GM23338 (cell line): ENCODE measurements at regions not wholly inside any gene's neighbourhood (a gene's known extent, or its start where the extent isn't known, plus 50 kb on each side); places are given as distances from the start of the nearest gene placed in this dataset.

ENCODE experiments used
- ATAC-seq: fragments of 200-7000 bp; cut with Tn5 transposase; 3 replicates; pipeline ENCODE4 v1.9.1; 2020
- DNase-seq: peaks from one replicate; pipeline ENCODE4 v3.0.0-alpha.2; 2015; ENCODE audit warnings: low spot score
- H2AFZ ChIP-seq: fragments of 200-600 bp; sonication (generic); 2 replicates; pipeline ENCODE4 v1.8.0; 2016; ENCODE audit warnings: antibody characterized with exemption, mild to moderate bottlenecking, moderate library complexity
- H3F3A ChIP-seq: fragments of 200-600 bp; sonication (generic); replicated peaks from 2 replicates; pipeline ENCODE4 v1.8.0; 2017; ENCODE audit warnings: antibody characterized with exemption, mixed run types, low read depth
- H3K27ac ChIP-seq: fragments of 200-600 bp; sonication (generic); 2 replicates; pipeline ENCODE4 v1.6.1; 2016; ENCODE audit warnings: low read depth
- H3K27me3 ChIP-seq: fragments of 200-600 bp; sonication (generic); 2 replicates; pipeline ENCODE4 v1.8.0; 2016; ENCODE audit warnings: mild to moderate bottlenecking, mixed run types, moderate library complexity; ENCODE audit not compliant: insufficient read depth
- H3K36me3 ChIP-seq: fragments of 200-600 bp; sonication (generic); 2 replicates; pipeline ENCODE4 v1.8.0; 2016; ENCODE audit warnings: mild to moderate bottlenecking; ENCODE audit not compliant: insufficient read depth
- H3K4me1 ChIP-seq: fragments of 200-600 bp; sonication (generic); 2 replicates; pipeline ENCODE4 v1.8.0; 2016; ENCODE audit warnings: mild to moderate bottlenecking, moderate library complexity; ENCODE audit not compliant: insufficient read depth
- H3K4me2 ChIP-seq: fragments of 200-600 bp; sonication (generic); 2 replicates; pipeline ENCODE4 v1.7.1; 2017; ENCODE audit warnings: mixed run types
- H3K4me3 ChIP-seq: fragments of 200-600 bp; sonication (generic); 2 replicates; pipeline ENCODE4 v1.6.1; 2016; ENCODE audit warnings: mixed run types
- H3K79me2 ChIP-seq: fragments of 200-600 bp; sonication (generic); replicated peaks from 2 replicates; pipeline ENCODE4 v1.8.0; 2017; ENCODE audit warnings: mild to moderate bottlenecking; ENCODE audit not compliant: insufficient read depth
- H3K9me2 ChIP-seq: fragments of 200-600 bp; sonication (generic); 2 replicates; pipeline ENCODE4 v1.8.0; 2017; ENCODE audit not compliant: insufficient read depth
- H4K20me1 ChIP-seq: fragments of 200-600 bp; sonication (generic); replicated peaks from 2 replicates; pipeline ENCODE4 v1.8.0; 2017; ENCODE audit warnings: mild to moderate bottlenecking; ENCODE audit not compliant: insufficient read depth
- H3K27ac Mint-ChIP-seq: 2 replicates; pipeline ENCODE4 v1.8.0; 2020; ENCODE audit warnings: inconsistent platforms, mild to moderate bottlenecking, moderate library complexity, mixed read lengths
- H3K27me3 Mint-ChIP-seq: 3 replicates; pipeline ENCODE4 v1.8.0; 2022; ENCODE audit warnings: low read depth, mild to moderate bottlenecking, moderate library complexity, mixed read lengths, inconsistent platforms; ENCODE audit not compliant: insufficient read depth, poor library complexity
- H3K36me3 Mint-ChIP-seq: 3 replicates; pipeline ENCODE4 v1.8.0; 2021; ENCODE audit warnings: low read depth, mild to moderate bottlenecking, inconsistent platforms, moderate library complexity, mixed read lengths
- H3K4me1 Mint-ChIP-seq: 3 replicates; pipeline ENCODE4 v1.8.0; 2020; ENCODE audit warnings: mild to moderate bottlenecking, inconsistent platforms, mixed read lengths
- H3K4me3 Mint-ChIP-seq: 3 replicates; pipeline ENCODE4 v1.8.0; 2021; ENCODE audit warnings: moderate library complexity, mild to moderate bottlenecking, inconsistent platforms, mixed read lengths
- H3K9me3 Mint-ChIP-seq: 3 replicates; pipeline ENCODE4 v1.8.0; 2020; ENCODE audit warnings: moderate library complexity, mild to moderate bottlenecking, inconsistent platforms, mixed read lengths
- CREB1 ChIP-seq: fragments of 250-450 bp; sonication (Bioruptor Pico); IDR thresholded peaks from 2 replicates; pipeline ENCODE4 v1.5.0; 2020; ENCODE audit warnings: low read depth, mild to moderate bottlenecking, moderate library complexity
- ETS1 ChIP-seq: IDR thresholded peaks from 2 replicates; pipeline ENCODE4 v1.6.1; 2016; ENCODE audit warnings: antibody characterized with exemption
- EZH2 ChIP-seq: fragments of 200-600 bp; sonication (generic); IDR thresholded peaks from one replicate; pipeline ENCODE4 v1.8.0; 2017; ENCODE audit warnings: antibody characterized with exemption, mild to moderate bottlenecking, low read depth; ENCODE audit not compliant: unreplicated experiment
- JUNB ChIP-seq: IDR thresholded peaks from one replicate; pipeline ENCODE4 v1.6.1; 2016; ENCODE audit warnings: antibody characterized with exemption; ENCODE audit not compliant: unreplicated experiment
- STAT1 ChIP-seq: IDR thresholded peaks from one replicate; pipeline ENCODE4 v1.6.1; 2016; ENCODE audit warnings: antibody characterized with exemption; ENCODE audit not compliant: unreplicated experiment
- ZNF114 ChIP-seq: fragments of 250-450 bp; sonication (Bioruptor Pico); IDR thresholded peaks from 2 replicates; pipeline ENCODE4 v1.5.0; 2020; ENCODE audit warnings: mild to moderate bottlenecking, moderate library complexity
- ZNF462 ChIP-seq: fragments of 250-450 bp; sonication (Bioruptor Pico); IDR thresholded peaks from 2 replicates; pipeline ENCODE4 v1.5.0; 2020; ENCODE audit warnings: mild to moderate bottlenecking, moderate library complexity

GRCh38 chr18:67805261-67805660 lies 288.7 kb upstream of the DSEL start (continued):
- no peak for TF ChIP-seq ZNF462 (CRISPR knock-in tag)
- no peak for TF ChIP-seq CREB1 (CRISPR knock-in tag)
- no peak for TF ChIP-seq ZNF114 (CRISPR knock-in tag)

- Mint-ChIP-seq H3K4me1 (no peaks in the 10 kb centered on the region), H3K27me3 (no peaks in the 10 kb centered on the region), H3K36me3 (no peaks in the 10 kb centered on the region), H3K4me3 (no peak overlapping the region), H3K27ac (no peak overlapping the region), H3K9me3 (no peaks in the 10 kb centered on the region)
- no peak overlapping the region for H3K4me3 ChIP-seq
- H4K20me1 ChIP-seq = no peaks in the 10 kb centered on the region
- no peak overlapping the region for H3K4me2 ChIP-seq
- H3K36me3 ChIP-seq = no peaks in the 10 kb centered on the region
- no peak overlapping the region for H3K27ac ChIP-seq
- no peaks in the 10 kb centered on the region for H3K27me3 ChIP-seq
- no peaks in the 10 kb centered on the region for H3K79me2 ChIP-seq
- DNase-seq (no peak), ATAC-seq (no peak)
- H3K9me2 ChIP-seq = no peaks in the 10 kb centered on the region
- H2AFZ ChIP-seq = no peak overlapping the region
- H3F3A ChIP-seq = no peaks in the 10 kb centered on the region
- no peaks in the 10 kb centered on the region for H3K4me1 ChIP-seq
- TF ChIP-seq ETS1 (no peak), ZNF462 (CRISPR knock-in tag) (no peak), EZH2 (no peak), STAT1 (no peak), JUNB (no peak)
Observed at GRCh38 chr18:67794521-67794920, 278.0 kb upstream of the DSEL start.
